Psoas muscle (tissue), 7 donors: ENCODE measurements at regions not wholly inside any gene's neighbourhood (a gene's known extent, or its start where the extent isn't known, plus 50 kb on each side); places are given as distances from the start of the nearest gene placed in this dataset.
"Not testable (repeated sequence)": the region's sequence is repeated elsewhere in the genome, so short reads cannot be mapped to it uniquely, and the experiment has no call there.

ENCODE experiments used
- ATAC-seq, 4 donors: fragments of 200-7000 bp; cut with Tn5 transposase; one replicate each; pipeline ENCODE4 v1.9.1; 2020; ENCODE audit warnings: moderate library complexity in 3 of 4, mild to moderate bottlenecking in 2 of 4
- DNase-seq, 2 donors: peaks; one replicate each; pipeline ENCODE4 v3.0.0-alpha.2; 2020
- H3K27ac ChIP-seq: fragments of 200-600 bp; one replicate; pipeline ENCODE4 v1.8.0; 2022
- H3K27me3 ChIP-seq, 3 donors: fragments of 200-600 bp in 1 of 3; one replicate each; pipeline versions ENCODE4 v1.6.1 to v1.8.0; 2013 to 2022; ENCODE audit warnings: low read length in 2 of 3, mild to moderate bottlenecking in 2 of 3, moderate library complexity in 1 of 3; ENCODE audit not compliant: insufficient read depth in 3 of 3
- H3K36me3 ChIP-seq, 2 donors: fragments of 200-600 bp in 1 of 2; one replicate each; pipeline versions ENCODE4 v1.6.1 to v1.8.0; 2013 to 2022; ENCODE audit warnings: low read depth in 1 of 2, mild to moderate bottlenecking in 1 of 2, moderate library complexity in 1 of 2; ENCODE audit not compliant: insufficient read depth in 1 of 2
- H3K4me1 ChIP-seq: fragments of 200-600 bp; one replicate; pipeline ENCODE4 v1.8.0; 2022
- H3K4me3 ChIP-seq: fragments of 200-600 bp; one replicate; pipeline ENCODE4 v1.8.0; 2022; ENCODE audit warnings: mild to moderate bottlenecking
- H3K9me3 ChIP-seq: fragments of 200-600 bp; one replicate; pipeline ENCODE4 v1.8.0; 2022
- WGBS, 3 donors: extraction: QIAGEN DNeasy Blood & Tissue Kit; methylation state at CpG; one replicate each; pipeline versions ENCODE4 v1.1.6 to v1.1.7; 2013; 5-methylcytosine and 5-hydroxymethylcytosine counted together
- intact Hi-C, 2 donors: fragments of 100-400 bp; cut with DNase I; formaldehyde crosslinking; loops; one replicate each; pipeline versions ENCODE4 v1.11.0 to v1.14.2; 2022
- donor health status: healthy with polysubstance abuse.
- donor health status: DM: no; HTN: no; CAD: no; lungs with moderate emphysema.
- donor health status: Bipolar disorder and iron deficiency.
- donor health status: healthy.
- donor health status: DM: yes; HTN: yes; CAD: no.
- donor health status: DM: no; HTN: no; CAD: no.
- donor health status: DM: yes; HTN: yes; CAD: no.

- H3K4me1 ChIP-seq, H3K9me3 ChIP-seq, H3K4me3 ChIP-seq, ATAC-seq, H3K27me3 ChIP-seq, intact Hi-C loops, H3K27ac ChIP-seq, H3K36me3 ChIP-seq, DNase-seq: not testable (repeated sequence)
- WGBS, 3 donors = 28 to 52% (median 39%) methylated on average over 5 to 6 of the region's 6 CpGs
These were observed 543.3 kb downstream of the PRIM2 start for GRCh38 chr6:57860481-57861315.

- DNase-seq, H3K9me3 ChIP-seq, intact Hi-C loops, ATAC-seq, H3K27ac ChIP-seq, H3K4me3 ChIP-seq, H3K4me1 ChIP-seq, H3K27me3 ChIP-seq, H3K36me3 ChIP-seq: not testable (repeated sequence)
- 40 to 73% (median 40%) methylated on average over 3 of the region's 3 CpGs for WGBS, 3 donors
These were observed 552.7 kb downstream of the PRIM2 start for GRCh38 chr6:57870083-57870482.

GRCh38 chr6:57873424-57873823 lies 556.0 kb downstream of the PRIM2 start:
- H3K4me1 ChIP-seq, H3K27ac ChIP-seq, H3K4me3 ChIP-seq, DNase-seq, ATAC-seq, H3K36me3 ChIP-seq, intact Hi-C loops, H3K27me3 ChIP-seq, H3K9me3 ChIP-seq: not testable (repeated sequence)
- WGBS, 3 donors = 71 to 81% (median 77%) methylated on average over 7 of the region's 7 CpGs

GRCh38 chr6:57876659-57877058 lies 559.2 kb downstream of the PRIM2 start:
- ATAC-seq, H3K27me3 ChIP-seq, H3K27ac ChIP-seq, H3K4me3 ChIP-seq, H3K36me3 ChIP-seq, H3K4me1 ChIP-seq, DNase-seq, intact Hi-C loops, H3K9me3 ChIP-seq: not testable (repeated sequence)
- WGBS, 3 donors = 85 to 91% (median 90%) methylated on average over 2 of the region's 2 CpGs

- H3K4me3 ChIP-seq, H3K4me1 ChIP-seq, DNase-seq, ATAC-seq, H3K36me3 ChIP-seq, H3K9me3 ChIP-seq, intact Hi-C loops, H3K27me3 ChIP-seq, H3K27ac ChIP-seq: not testable (repeated sequence)
- 78 to 92% (median 81%) methylated on average over 3 of the region's 3 CpGs for WGBS, 3 donors
These were observed 560.3 kb downstream of the PRIM2 start for GRCh38 chr6:57877729-57878128.

- ATAC-seq, DNase-seq, intact Hi-C loops, H3K4me1 ChIP-seq, H3K27ac ChIP-seq, H3K36me3 ChIP-seq, H3K4me3 ChIP-seq, H3K9me3 ChIP-seq, H3K27me3 ChIP-seq: not testable (repeated sequence)
- 68 to 88% (median 78%) methylated on average over 1 of the region's 1 CpG for WGBS, 3 donors
These were observed 561.4 kb downstream of the PRIM2 start for GRCh38 chr6:57878792-57879191.

- ATAC-seq, H3K4me3 ChIP-seq, intact Hi-C loops, H3K27me3 ChIP-seq, H3K9me3 ChIP-seq, H3K36me3 ChIP-seq, DNase-seq, H3K4me1 ChIP-seq, H3K27ac ChIP-seq: not testable (repeated sequence)
- WGBS, 3 donors = 65 to 71% (median 67%) methylated on average over 5 of the region's 5 CpGs
These were observed 581.4 kb downstream of the PRIM2 start for GRCh38 chr6:57898850-57899249.

- 73 to 90% (median 83%) methylated on average over 2 of the region's 5 CpGs for WGBS, 3 donors
- not testable (repeated sequence) for DNase-seq, ATAC-seq
These were observed 583.4 kb downstream of the PRIM2 start for GRCh38 chr6:57900687-57901399.

GRCh38 chr6:57901445-57901844 lies 584.0 kb downstream of the PRIM2 start:
- WGBS, 3 donors = 54 to 67% (median 57%) methylated on average over 3 of the region's 3 CpGs
- ATAC-seq, H3K36me3 ChIP-seq: not testable (repeated sequence)

More at GRCh38 chr6:57900687-57901399, 583.4 kb downstream of the PRIM2 start:
- H3K27ac ChIP-seq, H3K36me3 ChIP-seq, H3K4me3 ChIP-seq, H3K4me1 ChIP-seq, H3K9me3 ChIP-seq, intact Hi-C loops, H3K27me3 ChIP-seq: not testable (repeated sequence)

GRCh38 chr6:57904356-57904755 lies 586.9 kb downstream of the PRIM2 start:
- H3K27ac ChIP-seq, H3K27me3 ChIP-seq, DNase-seq, intact Hi-C loops, H3K9me3 ChIP-seq, H3K4me3 ChIP-seq, H3K36me3 ChIP-seq, H3K4me1 ChIP-seq, ATAC-seq: not testable (repeated sequence)
- 82 to 92% (median 88%) methylated on average over 6 of the region's 6 CpGs for WGBS, 3 donors

More at GRCh38 chr6:57901445-57901844, 584.0 kb downstream of the PRIM2 start:
- H3K9me3 ChIP-seq, H3K27ac ChIP-seq, intact Hi-C loops, H3K27me3 ChIP-seq, DNase-seq, H3K4me3 ChIP-seq, H3K4me1 ChIP-seq: not testable (repeated sequence)

GRCh38 chr6:57915300-57915699 lies 597.9 kb downstream of the PRIM2 start:
- intact Hi-C loops, H3K27me3 ChIP-seq, H3K9me3 ChIP-seq, H3K4me3 ChIP-seq, DNase-seq, H3K4me1 ChIP-seq, ATAC-seq, H3K27ac ChIP-seq: not testable (repeated sequence)
- peaks cover 0 to 15% of the 10 kb centered on the region in 2 donors for H3K36me3 ChIP-seq
